ENCODE measurements at regions not wholly inside any gene's neighbourhood (a gene's known extent, or its start where the extent isn't known, plus 50 kb on each side); places are given as distances from the start of the nearest gene placed in this dataset.

DNA sequence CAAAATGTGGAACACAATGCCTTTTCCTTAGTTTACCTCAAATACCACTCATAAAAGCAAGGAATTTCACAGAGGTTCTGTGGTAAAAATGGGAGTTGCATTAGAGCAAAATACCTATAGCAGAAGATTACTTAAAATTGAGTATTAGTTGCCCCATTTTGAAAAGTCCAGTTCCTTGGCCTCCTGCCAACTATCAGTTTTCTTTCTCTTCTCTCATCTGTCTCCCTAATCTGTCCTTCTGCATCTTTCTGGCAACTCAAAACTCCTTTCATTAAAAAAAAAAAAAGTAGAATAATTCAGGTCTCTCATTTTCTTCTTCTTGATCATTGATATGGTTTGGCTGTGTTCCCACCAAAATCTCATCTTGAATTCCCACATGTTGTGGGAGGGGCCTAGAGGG, 127.3 kb downstream of the ATP23 start:
- intact Hi-C loops (cut with DNase I), result no loop called here
- H3K36me3 ChIP-seq, result no peaks in the 10 kb centered on the region
- DNase-seq (no peak), ATAC-seq (no peak)
- no peaks in the 10 kb centered on the region for H3K9me3 ChIP-seq
- H3K27me3 ChIP-seq, result no peaks in the 10 kb centered on the region
- H3K27ac ChIP-seq, result no peak overlapping the region
- H3K4me3 ChIP-seq, result no peak overlapping the region
- H3K4me1 ChIP-seq, result peaks cover 0 to 4% (median 0%) of the 10 kb centered on the region in 12 donors
- TF ChIP-seq, protein P1, sequence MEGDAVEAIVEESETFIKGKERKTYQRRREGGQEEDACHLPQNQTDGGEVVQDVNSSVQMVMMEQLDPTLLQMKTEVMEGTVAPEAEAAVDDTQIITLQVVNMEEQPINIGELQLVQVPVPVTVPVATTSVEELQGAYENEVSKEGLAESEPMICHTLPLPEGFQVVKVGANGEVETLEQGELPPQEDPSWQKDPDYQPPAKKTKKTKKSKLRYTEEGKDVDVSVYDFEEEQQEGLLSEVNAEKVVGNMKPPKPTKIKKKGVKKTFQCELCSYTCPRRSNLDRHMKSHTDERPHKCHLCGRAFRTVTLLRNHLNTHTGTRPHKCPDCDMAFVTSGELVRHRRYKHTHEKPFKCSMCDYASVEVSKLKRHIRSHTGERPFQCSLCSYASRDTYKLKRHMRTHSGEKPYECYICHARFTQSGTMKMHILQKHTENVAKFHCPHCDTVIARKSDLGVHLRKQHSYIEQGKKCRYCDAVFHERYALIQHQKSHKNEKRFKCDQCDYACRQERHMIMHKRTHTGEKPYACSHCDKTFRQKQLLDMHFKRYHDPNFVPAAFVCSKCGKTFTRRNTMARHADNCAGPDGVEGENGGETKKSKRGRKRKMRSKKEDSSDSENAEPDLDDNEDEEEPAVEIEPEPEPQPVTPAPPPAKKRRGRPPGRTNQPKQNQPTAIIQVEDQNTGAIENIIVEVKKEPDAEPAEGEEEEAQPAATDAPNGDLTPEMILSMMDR (IDR thresholded peaks at IDR 0.05), result no peak
- TF ChIP-seq POLR2A (IDR thresholded peaks at IDR 0.05), result no peak

DNA sequence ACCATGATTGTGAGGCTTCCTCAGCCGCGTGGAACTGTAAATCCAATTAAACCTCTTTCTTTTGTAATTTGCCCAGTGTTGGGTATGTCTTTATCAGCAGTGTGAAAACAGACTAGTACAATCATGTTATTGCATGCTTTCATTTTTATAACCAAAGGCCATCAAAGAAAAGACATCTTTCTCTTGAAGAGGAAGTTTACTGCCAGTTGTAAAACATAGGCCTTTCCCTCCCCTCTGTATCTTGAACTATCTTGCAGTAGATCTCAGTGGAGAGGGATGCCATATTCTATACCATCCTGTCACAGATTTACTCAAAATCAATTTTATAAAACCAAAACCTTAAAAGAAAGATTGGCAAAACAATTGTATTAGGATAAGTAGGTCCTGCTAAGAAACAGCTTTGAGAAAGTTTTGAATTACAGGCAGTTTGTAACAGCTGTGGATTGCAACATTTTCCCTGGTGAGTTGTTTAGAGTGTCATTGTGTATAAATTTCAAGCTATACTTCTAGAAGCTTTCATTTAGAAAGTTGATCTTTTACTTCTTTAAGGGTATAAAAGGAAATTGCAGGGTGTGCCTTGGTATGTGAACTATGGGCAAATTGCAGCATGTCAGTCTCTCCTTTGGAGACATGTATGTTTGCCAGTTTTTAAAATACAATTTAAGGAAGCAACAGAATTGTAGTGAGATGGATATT, 128.0 kb downstream of the ATP23 start:
- TF ChIP-seq POLR2A (IDR thresholded peaks at IDR 0.05), result no peak
- TF ChIP-seq, protein P1 (IDR thresholded peaks at IDR 0.05), result no peak
- WGBS, 4 donors, result 95 to 99% (median 97%) methylated on average over 2 of the region's 2 CpGs
- ATAC-seq, result no peak
- no peaks in the 10 kb centered on the region for H3K9me3 ChIP-seq
- no peak overlapping the region for H3K27ac ChIP-seq
- intact Hi-C loops (cut with DNase I), result no loop called here
- no peaks in the 10 kb centered on the region for H3K27me3 ChIP-seq
- H3K36me3 ChIP-seq, result no peaks in the 10 kb centered on the region
- H3K4me1 ChIP-seq, result peaks cover 0 to 4% (median 0%) of the 10 kb centered on the region in 12 donors
- no peak overlapping the region for H3K4me3 ChIP-seq
- no peak for DNase-seq

DNA sequence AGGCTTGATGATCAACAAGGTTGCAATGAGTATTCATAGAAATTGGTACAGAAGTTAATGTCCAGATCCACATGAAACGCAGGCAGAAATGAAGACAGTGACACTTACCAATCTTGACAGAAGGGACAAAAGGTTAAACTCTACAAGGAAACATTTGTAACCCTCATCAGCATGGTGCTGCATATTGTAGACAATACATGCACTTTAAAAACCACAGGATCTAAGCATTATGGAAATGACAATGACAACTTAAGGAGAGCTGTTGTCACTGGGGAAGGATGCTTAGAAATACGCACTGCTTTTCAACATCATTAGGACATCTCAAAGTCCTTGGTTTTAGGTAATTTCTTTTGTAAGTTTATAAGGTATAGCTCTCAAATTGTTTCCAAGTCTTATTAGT, 130.6 kb downstream of the ATP23 start:
- TF ChIP-seq, protein P1 (IDR thresholded peaks at IDR 0.05), result no peak
- no peak for TF ChIP-seq POLR2A (IDR thresholded peaks at IDR 0.05)
- Histone ChIP-seq H3K36me3 (no peaks in the 10 kb centered on the region), H3K27ac (no peak overlapping the region), H3K4me1 (peaks cover 0 to 4% (median 0%) of the 10 kb centered on the region in 12 donors), H3K4me3 (no peak overlapping the region), H3K27me3 (no peaks in the 10 kb centered on the region), H3K9me3 (no peaks in the 10 kb centered on the region)
- DNase-seq (no peak), ATAC-seq (no peak)
- WGBS, 4 donors, result 90 to 99% (median 97%) methylated on average over 2 of the region's 2 CpGs
- intact Hi-C loops (cut with DNase I), result no loop called here

DNA sequence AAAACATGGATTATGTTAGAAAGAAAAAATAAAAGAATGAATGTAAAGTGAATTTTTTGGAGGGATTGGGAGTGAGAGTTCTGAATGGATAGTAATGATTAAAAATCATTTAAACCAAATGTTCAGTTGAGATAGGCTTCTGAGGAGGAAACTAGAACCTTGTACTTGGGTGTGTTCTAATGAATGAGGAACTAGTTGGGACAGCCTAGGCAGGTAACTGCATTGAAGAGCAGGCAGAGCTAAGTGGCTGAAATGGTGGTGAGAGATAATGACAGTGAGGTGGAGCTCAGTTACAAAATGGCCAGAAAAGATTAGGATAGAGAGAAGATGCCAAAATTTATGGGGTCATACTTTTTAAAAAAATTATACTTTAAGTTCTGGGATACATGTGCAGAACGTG, 132.9 kb downstream of the ATP23 start:
- no peaks in the 10 kb centered on the region for H3K27me3 ChIP-seq
- WGBS, 4 donors, result 84 to 100% (median 92%) methylated on average over 1 of the region's 1 CpG
- ATAC-seq (no peak), DNase-seq (no peak)
- no peak overlapping the region for H3K4me3 ChIP-seq
- H3K36me3 ChIP-seq, result no peaks in the 10 kb centered on the region
- H3K9me3 ChIP-seq, result no peaks in the 10 kb centered on the region
- intact Hi-C loops (cut with DNase I), result no loop called here
- no peak for TF ChIP-seq POLR2A (IDR thresholded peaks at IDR 0.05)
- TF ChIP-seq, protein P1 (IDR thresholded peaks at IDR 0.05), result no peak
- peaks cover 0 to 4% (median 0%) of the 10 kb centered on the region in 12 donors for H3K4me1 ChIP-seq
- no peak overlapping the region for H3K27ac ChIP-seq
